Calu3 (cell line): ENCODE measurements at regions not wholly inside any gene's neighbourhood (a gene's known extent, or its start where the extent isn't known, plus 50 kb on each side); places are given as distances from the start of the nearest gene placed in this dataset.

ENCODE experiments used
- BruUV-seq: library from RNA; stranded (reverse); fragments of 400-500 nt; replicated peaks from 2 replicates; lab custom pipeline; 2021; lab: Mats Ljungman, UMichigan
- CTCF ChIA-PET: fragments of 300-600 bp; sonication (Branson Sonifier 250); formaldehyde crosslinking; loops from one replicate; lab custom pipeline; 2022; ENCODE audit warnings: antibody characterized with exemption; lab: Charles Lee
- DNase-seq: peaks from one replicate; pipeline ENCODE4 v3.0.0; 2022
- H3K27ac Mint-ChIP-seq: one replicate; pipeline ENCODE4 v1.8.0; 2022; ENCODE audit warnings: mixed read lengths; ENCODE audit not compliant: unreplicated experiment
- H3K27me3 Mint-ChIP-seq: one replicate; pipeline ENCODE4 v1.8.0; 2022; ENCODE audit warnings: mixed read lengths; ENCODE audit not compliant: unreplicated experiment
- H3K36me3 Mint-ChIP-seq: one replicate; pipeline ENCODE4 v1.8.0; 2022; ENCODE audit warnings: mild to moderate bottlenecking, moderate library complexity, mixed read lengths; ENCODE audit not compliant: insufficient read depth, unreplicated experiment
- H3K4me1 Mint-ChIP-seq: one replicate; pipeline ENCODE4 v1.8.0; 2022; ENCODE audit warnings: mild to moderate bottlenecking, low read depth, mixed read lengths; ENCODE audit not compliant: unreplicated experiment
- H3K4me3 Mint-ChIP-seq: one replicate; pipeline ENCODE4 v1.8.0; 2022; ENCODE audit warnings: mild to moderate bottlenecking, low read depth, moderate library complexity, mixed read lengths; ENCODE audit not compliant: unreplicated experiment
- H3K9me3 Mint-ChIP-seq: one replicate; pipeline ENCODE4 v1.8.0; 2022; ENCODE audit warnings: low read depth, mixed read lengths; ENCODE audit not compliant: unreplicated experiment
- intact Hi-C: fragments of 100-400 bp; cut with micrococcal nuclease; formaldehyde crosslinking; loops from one replicate; pipeline ENCODE4 v1.10.0; 2022; ENCODE audit not compliant: unreplicated experiment
- TF ChIP-seq, protein P1 (sequence below): fragments of 200-600 bp; IDR thresholded peaks from one replicate; pipeline ENCODE4 v1.8.0; 2022; ENCODE audit warnings: antibody characterized with exemption; ENCODE audit not compliant: unreplicated experiment

DNA sequence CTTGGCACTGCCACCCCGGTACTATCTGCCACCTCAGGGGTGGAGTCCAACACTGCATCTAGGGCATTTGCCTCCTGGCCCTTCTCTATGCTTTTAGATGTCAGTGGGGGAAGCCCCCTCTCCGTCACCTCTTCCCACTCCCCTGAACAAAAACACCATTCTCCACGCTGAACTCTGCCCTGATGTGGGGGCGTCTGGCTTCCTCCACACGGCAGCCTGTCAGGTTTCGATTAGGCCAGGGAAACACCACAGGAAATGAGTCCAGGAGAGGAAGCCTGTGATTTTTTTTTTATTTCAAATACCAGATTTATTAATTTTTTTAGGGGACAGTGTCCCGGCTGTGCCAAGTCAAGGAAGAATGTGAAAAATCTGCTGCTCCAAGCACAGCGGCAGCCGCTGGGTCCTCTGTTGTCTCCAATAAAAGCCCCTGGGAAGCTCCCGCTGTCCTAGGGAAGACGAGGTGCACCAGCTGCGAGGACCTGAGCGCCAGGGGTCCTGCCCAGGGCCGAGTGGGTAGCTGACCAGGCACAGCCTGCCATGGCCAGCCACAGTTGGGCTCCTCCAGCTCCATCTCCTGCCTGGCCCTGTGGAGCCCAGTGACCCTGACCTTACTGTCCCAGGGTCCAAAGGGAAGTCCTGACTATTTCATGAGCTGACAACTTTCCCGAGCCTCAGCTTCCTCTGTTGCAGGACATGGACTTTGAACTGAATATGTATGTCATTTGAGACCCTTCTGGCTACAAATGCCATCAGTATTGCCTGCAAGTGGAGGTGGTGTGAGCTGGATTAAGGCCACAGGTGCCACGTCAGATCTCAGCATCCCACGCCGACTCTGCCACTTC, 336.7 kb downstream of the FOXL1 start:
- no peak for DNase-seq
- CTCF ChIA-PET: interaction anchor here (0.6 kb wide), 1 partner anchor 34 kb away, joined by 3 read pairs; no protein-coding TSS in a partner anchor
- Mint-ChIP-seq H3K4me1 (no peaks in the 10 kb centered on the region), H3K27ac (no peak overlapping the region), H3K4me3 (no peak overlapping the region), H3K36me3 (no peaks in the 10 kb centered on the region), H3K9me3 (no peaks in the 10 kb centered on the region), H3K27me3 (peaks cover 73% of the 10 kb centered on the region)
- intact Hi-C loops: no loop called here
- TF ChIP-seq, protein P1, sequence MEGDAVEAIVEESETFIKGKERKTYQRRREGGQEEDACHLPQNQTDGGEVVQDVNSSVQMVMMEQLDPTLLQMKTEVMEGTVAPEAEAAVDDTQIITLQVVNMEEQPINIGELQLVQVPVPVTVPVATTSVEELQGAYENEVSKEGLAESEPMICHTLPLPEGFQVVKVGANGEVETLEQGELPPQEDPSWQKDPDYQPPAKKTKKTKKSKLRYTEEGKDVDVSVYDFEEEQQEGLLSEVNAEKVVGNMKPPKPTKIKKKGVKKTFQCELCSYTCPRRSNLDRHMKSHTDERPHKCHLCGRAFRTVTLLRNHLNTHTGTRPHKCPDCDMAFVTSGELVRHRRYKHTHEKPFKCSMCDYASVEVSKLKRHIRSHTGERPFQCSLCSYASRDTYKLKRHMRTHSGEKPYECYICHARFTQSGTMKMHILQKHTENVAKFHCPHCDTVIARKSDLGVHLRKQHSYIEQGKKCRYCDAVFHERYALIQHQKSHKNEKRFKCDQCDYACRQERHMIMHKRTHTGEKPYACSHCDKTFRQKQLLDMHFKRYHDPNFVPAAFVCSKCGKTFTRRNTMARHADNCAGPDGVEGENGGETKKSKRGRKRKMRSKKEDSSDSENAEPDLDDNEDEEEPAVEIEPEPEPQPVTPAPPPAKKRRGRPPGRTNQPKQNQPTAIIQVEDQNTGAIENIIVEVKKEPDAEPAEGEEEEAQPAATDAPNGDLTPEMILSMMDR: no peak
- BruUV-seq: no TSS peak

DNA sequence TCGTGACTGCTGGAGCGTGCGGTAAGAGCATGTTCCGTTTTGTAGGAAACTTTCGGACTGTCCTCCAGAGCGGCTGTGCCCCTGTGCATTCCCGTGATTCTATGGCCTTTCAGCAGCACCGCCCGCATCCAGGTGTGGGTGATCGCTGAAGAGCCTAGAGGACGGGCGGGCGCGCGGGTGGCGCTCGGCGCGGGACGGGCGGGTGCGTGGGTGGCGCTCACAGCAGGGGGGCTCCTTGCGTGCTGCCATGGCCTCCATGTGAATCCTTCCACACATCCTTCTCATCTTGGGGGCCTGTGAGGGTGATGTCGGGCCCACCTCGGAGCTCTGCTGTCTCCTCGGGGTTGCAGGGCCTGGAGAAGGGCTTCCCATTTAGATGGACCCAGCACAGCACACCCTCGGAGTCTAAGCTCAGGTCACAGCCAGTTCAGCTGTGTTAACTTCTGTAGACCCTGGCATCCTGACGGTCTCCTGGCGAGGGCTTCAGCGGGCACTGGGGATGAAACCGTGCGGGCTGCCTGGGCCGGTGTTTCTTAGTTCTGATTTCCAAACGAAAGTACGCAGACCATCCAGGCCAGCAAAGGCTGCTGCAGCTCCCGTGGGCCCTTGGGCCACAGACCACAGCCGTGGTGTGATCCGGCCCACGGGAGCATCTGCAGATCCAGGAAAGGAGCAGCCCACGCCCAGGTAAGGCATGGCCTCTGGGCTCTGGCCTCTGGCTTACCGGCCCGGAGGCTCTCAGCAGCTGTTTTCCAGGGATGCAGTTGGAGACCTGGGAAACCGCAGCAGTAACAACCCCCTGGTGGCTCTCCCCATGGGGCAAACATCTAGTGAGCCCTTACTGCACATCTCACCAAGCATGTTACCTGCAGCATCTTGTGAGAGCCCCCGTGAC, 339.4 kb downstream of the FOXL1 start:
- CTCF ChIA-PET: no interaction called here
- BruUV-seq: no TSS peak
- Mint-ChIP-seq H3K27me3 (peaks cover 85% of the 10 kb centered on the region), H3K4me3 (no peak overlapping the region), H3K9me3 (no peaks in the 10 kb centered on the region), H3K4me1 (no peaks in the 10 kb centered on the region), H3K36me3 (no peaks in the 10 kb centered on the region), H3K27ac (no peak overlapping the region)
- intact Hi-C loops: no loop called here
- TF ChIP-seq, protein P1: no peak
- no peak for DNase-seq

DNA sequence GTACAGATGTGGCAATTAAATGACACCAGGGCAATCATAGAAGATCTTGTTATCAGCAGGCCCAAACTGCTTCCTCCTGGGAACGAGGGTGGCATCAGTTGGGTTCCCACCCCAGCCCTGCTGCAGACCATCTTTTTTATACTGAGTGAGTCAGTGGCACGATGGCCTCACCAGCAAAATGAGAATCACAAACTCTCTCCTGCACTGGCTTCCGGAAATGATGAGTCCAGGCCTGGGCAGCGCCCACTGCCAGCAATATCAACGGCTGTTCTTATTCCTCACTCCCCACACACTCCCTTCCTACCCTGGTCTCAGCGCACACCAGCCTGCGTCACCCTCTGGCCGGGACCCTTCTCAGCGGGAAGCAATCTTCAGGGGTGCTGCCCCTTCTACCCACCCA, 340.3 kb downstream of the FOXL1 start:
- CTCF ChIA-PET: no interaction called here
- no TSS peak for BruUV-seq
- Mint-ChIP-seq H3K4me3 (no peak overlapping the region), H3K9me3 (no peaks in the 10 kb centered on the region), H3K27ac (no peak overlapping the region), H3K36me3 (no peaks in the 10 kb centered on the region), H3K27me3 (peaks cover 85% of the 10 kb centered on the region), H3K4me1 (no peaks in the 10 kb centered on the region)
- TF ChIP-seq, protein P1: no peak
- intact Hi-C loops: no loop called here
- DNase-seq: no peak

DNA sequence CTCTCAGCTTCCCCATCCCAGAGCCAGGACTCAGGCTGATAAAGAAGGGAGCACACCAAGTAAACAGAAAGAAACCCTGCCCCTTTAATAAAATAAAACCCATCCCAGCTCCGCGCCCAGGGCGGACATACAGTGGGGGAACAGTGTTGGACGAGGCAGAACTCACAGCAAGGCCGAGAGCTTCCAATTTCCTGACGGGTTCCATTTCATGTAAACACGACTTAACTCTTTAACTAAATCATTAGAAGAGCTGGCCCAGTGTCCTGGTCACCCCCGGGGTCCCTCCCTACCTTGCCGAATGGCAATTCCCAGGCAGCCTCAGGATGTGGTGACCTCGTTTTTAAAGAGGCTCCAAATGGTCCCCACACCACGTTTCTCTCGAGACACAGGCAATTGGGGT, 340.7 kb downstream of the FOXL1 start:
- Mint-ChIP-seq H3K9me3 (no peaks in the 10 kb centered on the region), H3K27me3 (peaks cover 85% of the 10 kb centered on the region), H3K36me3 (no peaks in the 10 kb centered on the region), H3K4me3 (no peak overlapping the region), H3K27ac (no peak overlapping the region), H3K4me1 (no peaks in the 10 kb centered on the region)
- BruUV-seq: no TSS peak
- TF ChIP-seq, protein P1: no peak
- intact Hi-C loops: no loop called here
- no peak for DNase-seq
- CTCF ChIA-PET: no interaction called here
